HEK293T (cell line): ENCODE measurements at regions not wholly inside any gene's neighbourhood (a gene's known extent, or its start where the extent isn't known, plus 50 kb on each side); places are given as distances from the start of the nearest gene placed in this dataset.

Experiments used
- ARNT ChIP-seq: fragments of 450-650 bp; IDR thresholded peaks from 2 replicates; pipeline ENCODE4 v1.6.1; 2017; ENCODE audit warnings: mild to moderate bottlenecking
- BHLHE40 ChIP-seq: fragments of 450-650 bp; IDR thresholded peaks from 2 replicates; pipeline ENCODE4 v1.6.1; 2016; ENCODE audit warnings: mild to moderate bottlenecking, moderate library complexity, borderline replicate concordance
- ELF4 ChIP-seq: fragments of 450-650 bp; IDR thresholded peaks from 2 replicates; pipeline ENCODE4 v1.6.1; 2017; ENCODE audit warnings: antibody characterized with exemption
- FOXA1 ChIP-seq: fragments of 450-650 bp; IDR thresholded peaks from 2 replicates; pipeline ENCODE4 v1.6.1; 2016; ENCODE audit warnings: mild to moderate bottlenecking
- FOXK2 ChIP-seq: fragments of 450-650 bp; IDR thresholded peaks from 2 replicates; pipeline ENCODE4 v1.6.1; 2016; ENCODE audit warnings: mild to moderate bottlenecking
- FOXM1 ChIP-seq: fragments of 450-650 bp; IDR thresholded peaks from 2 replicates; pipeline ENCODE4 v1.6.1; 2017; ENCODE audit warnings: mild to moderate bottlenecking, borderline replicate concordance
- HDGF ChIP-seq: fragments of 450-650 bp; IDR thresholded peaks from 2 replicates; pipeline ENCODE4 v1.6.1; 2017; ENCODE audit warnings: antibody characterized with exemption, borderline replicate concordance
- L3MBTL2 ChIP-seq: fragments of 450-650 bp; conservative IDR thresholded peaks from 2 replicates; pipeline ENCODE4 v1.6.1; 2016; ENCODE audit warnings: mild to moderate bottlenecking
- LEF1 ChIP-seq: fragments of 450-650 bp; IDR thresholded peaks from 2 replicates; pipeline ENCODE4 v1.6.1; 2017; ENCODE audit warnings: mild to moderate bottlenecking, borderline replicate concordance
- NFRKB ChIP-seq: fragments of 450-650 bp; IDR thresholded peaks from 2 replicates; pipeline ENCODE4 v1.6.1; 2016; ENCODE audit warnings: mild to moderate bottlenecking, moderate library complexity
- SP1 ChIP-seq: fragments of 450-650 bp; IDR thresholded peaks from 2 replicates; pipeline ENCODE4 v1.6.1; 2017
- SUZ12 ChIP-seq: fragments of 450-650 bp; IDR thresholded peaks from 2 replicates; pipeline ENCODE4 v1.6.1; 2016; ENCODE audit warnings: mild to moderate bottlenecking
- TARDBP ChIP-seq: fragments of 450-650 bp; IDR thresholded peaks from 2 replicates; pipeline ENCODE4 v1.6.1; 2016
- ZNF384 ChIP-seq: fragments of 450-650 bp; IDR thresholded peaks from 2 replicates; pipeline ENCODE4 v1.6.1; 2016

- TF ChIP-seq ZNF384 (no peak), SUZ12 (no peak), FOXM1 (no peak), ARNT (no peak), FOXK2 (no peak), FOXA1 (no peak), ELF4 (no peak), L3MBTL2 (no peak), LEF1 (no peak), SP1 (no peak), HDGF (no peak), NFRKB (no peak), TARDBP (no peak), BHLHE40 (no peak)
These were observed 781.8 kb downstream of the FAM133A start for GRCh38 chrX:94455782-94456181.
